ENCODE measurements at regions not wholly inside any gene's neighbourhood (a gene's known extent, or its start where the extent isn't known, plus 50 kb on each side); places are given as distances from the start of the nearest gene placed in this dataset.

GRCh38 chr4:11487139-11487538, 58.4 kb upstream of the HS3ST1 start:
- POLR2A ChIA-PET (ENCODE audit: partially characterized antibody), result no interaction called here
- Histone ChIP-seq H2BK20ac (ENCODE audit: low read length) (no peak overlapping the region), H2BK5ac (ENCODE audit: low read depth, low read length) (no peak overlapping the region), H3K4me2 (ENCODE audit: insufficient read depth in 1 of 2, low read depth in 2 of 2, low read length in 2 of 2) (no peak overlapping the region), H4K91ac (replicated peaks; ENCODE audit: insufficient read length, low read length) (no peak overlapping the region), H4K5ac (ENCODE audit: insufficient read length, low read depth, low read length) (no peak overlapping the region), H4K20me1 (replicated peaks in 1 of 2; ENCODE audit: control insufficient read depth in 1 of 2, insufficient read depth in 2 of 2, low read length in 2 of 2) (no peaks in the 10 kb centered on the region), H3K56ac (replicated peaks; ENCODE audit: insufficient read length, low read depth, low read length) (no peak overlapping the region), H2BK120ac (replicated peaks; ENCODE audit: low read depth, low read length) (no peak overlapping the region), H3K79me1 (ENCODE audit: low read depth, low read length) (no peaks in the 10 kb centered on the region), H3K14ac (ENCODE audit: insufficient read length) (no peak overlapping the region), H3K4me1 (replicated peaks in 1 of 4; ENCODE audit: control insufficient read depth in 3 of 4, insufficient read depth in 4 of 4, low read length in 3 of 4) (no peaks in the 10 kb centered on the region), H3K4ac (replicated peaks; ENCODE audit: insufficient read length, low read depth, low read length) (no peak overlapping the region), H3K4me3 (ENCODE audit: extremely low read depth in 1 of 4, insufficient read depth in 2 of 4, low read depth in 3 of 4, low read length in 4 of 4) (no peak overlapping the region), H3K27ac (ENCODE audit: low read depth, low read length) (no peak overlapping the region), H3K23me2 (ENCODE audit: low read depth, low read length) (no peaks in the 10 kb centered on the region), H3K27me3 (replicated peaks in 1 of 4; ENCODE audit: control insufficient read depth in 3 of 4, extremely low read depth in 1 of 4, insufficient read depth in 3 of 4, low read length in 3 of 4) (no peaks in the 10 kb centered on the region), H2AFZ (ENCODE audit: low read length) (no peak overlapping the region), H3K79me2 (ENCODE audit: control insufficient read depth in 1 of 2, insufficient read depth in 2 of 2, low read length in 2 of 2) (no peaks in the 10 kb centered on the region), H3K23ac (ENCODE audit: insufficient read length) (no peak overlapping the region), H3K9me3 (ENCODE audit: insufficient read depth in 2 of 2, low read depth in 1 of 2, low read length in 1 of 2) (no peaks in the 10 kb centered on the region), H2AK5ac (ENCODE audit: low read depth, low read length) (no peak overlapping the region), H4K8ac (ENCODE audit: extremely low read depth, insufficient read depth, low read length) (no peak overlapping the region), H3K36me3 (ENCODE audit: control insufficient read depth in 2 of 4, insufficient read depth in 4 of 4, low read length in 3 of 4) (no peaks in the 10 kb centered on the region), H3K9ac (replicated peaks in 1 of 4; ENCODE audit: extremely low read depth in 1 of 4, low read depth in 3 of 4, low read length in 3 of 4) (no peak overlapping the region), H2BK12ac (ENCODE audit: low read depth, low read length) (no peak overlapping the region), H2BK15ac (ENCODE audit: low read length) (no peak overlapping the region), H3K18ac (ENCODE audit: extremely low read depth, low read length) (no peak overlapping the region)
- no peak for FAIRE-seq
- CTCF ChIA-PET (ENCODE audit: partially characterized antibody), result no interaction called here
- TF ChIP-seq SIX5 (IDR thresholded peaks at IDR 0.05; ENCODE audit: low read depth, low read length) (no peak), KDM5A (IDR thresholded peaks at IDR 0.05; ENCODE audit: low read length) (no peak), USF2 (IDR thresholded peaks at IDR 0.05; ENCODE audit: low read length) (no peak), HDAC6 (IDR thresholded peaks at IDR 0.05; ENCODE audit: low read depth, low read length) (no peak), EP300 (IDR thresholded peaks at IDR 0.05; ENCODE audit: borderline replicate concordance in 1 of 2, low read depth in 2 of 2, low read length in 2 of 2) (no peak), CBX8 (IDR thresholded peaks at IDR 0.05; ENCODE audit: borderline replicate concordance, low read depth, low read length) (no peak), JUND (IDR thresholded peaks at IDR 0.05; ENCODE audit: low read length) (no peak), CTCF (IDR thresholded peaks at IDR 0.05; ENCODE audit: control extremely low read depth in 1 of 3, insufficient read depth in 1 of 3, low read depth in 1 of 3, low read length in 3 of 3) (no peak)
- DNase-seq (ENCODE audit: low read depth in 1 of 2, low spot score in 2 of 2), result no peak
